B cell (primary cell): ENCODE measurements at regions not wholly inside any gene's neighbourhood (a gene's known extent, or its start where the extent isn't known, plus 50 kb on each side); places are given as distances from the start of the nearest gene placed in this dataset.

ENCODE experiments used
- ATAC-seq: fragments of 200-7000 bp; cut with Tn5 transposase; one replicate; pipeline ENCODE4 v1.10.0; 2021; ENCODE audit warnings: low read depth, mild to moderate bottlenecking, moderate number of reproducible peaks, moderate library complexity
- CTCF ChIA-PET: fragments of 350-600 bp; sonication (Branson Sonifier 250); formaldehyde crosslinking; loops from one replicate; lab custom pipeline; 2021; ENCODE audit warnings: antibody characterized with exemption, inconsistent platforms; lab: Charles Lee
- POLR2A ChIA-PET: fragments of 350-600 bp; sonication (Branson Sonifier 250); formaldehyde crosslinking; loops from one replicate; lab custom pipeline; 2021; ENCODE audit warnings: antibody characterized with exemption; lab: Charles Lee
- DNase-seq: peaks from one replicate; pipeline ENCODE4 v3.0.0; 2013
- H2AFZ ChIP-seq: 2 replicates; pipeline ENCODE4 v1.6.1; 2012; ENCODE audit warnings: mild to moderate bottlenecking, low read depth, low read length; ENCODE audit not compliant: insufficient read depth, poor library complexity, severe bottlenecking
- H3K27ac ChIP-seq, 2 donors: 1 replicate in 1 of 2; 2 replicates in 1 of 2; pipeline ENCODE4 v1.5.1; 2012 to 2013; ENCODE audit warnings: low read length in 2 of 2, mild to moderate bottlenecking in 2 of 2, moderate library complexity in 1 of 2
- H3K27me3 ChIP-seq, 4 experiments: fragments of 200-600 bp in 1 of 4; sonication (generic) in 1 of 4; replicated peaks in 1 of 4; 1 replicate in 2 of 4; 2 replicates in 2 of 4; pipeline versions ENCODE4 v1.6.1 to v1.7.0; 2013 to 2016; ENCODE audit warnings: low read length in 3 of 4, mild to moderate bottlenecking in 2 of 4, mixed read lengths in 1 of 4, moderate library complexity in 1 of 4; ENCODE audit not compliant: insufficient read depth in 4 of 4, control insufficient read depth in 3 of 4; ENCODE audit errors: control extremely low read depth in 1 of 4
- H3K36me3 ChIP-seq, 2 experiments: replicated peaks in 1 of 2; 1 replicate in 1 of 2; 2 replicates in 1 of 2; pipeline versions ENCODE4 v1.6.1 to v1.7.1; 2013; ENCODE audit warnings: low read length in 1 of 2; ENCODE audit not compliant: insufficient read depth in 2 of 2, control insufficient read depth in 1 of 2; ENCODE audit errors: control extremely low read depth in 1 of 2, extremely low read depth in 1 of 2
- H3K4me1 ChIP-seq, 2 donors: fragments of 200-600 bp in 1 of 2; sonication (generic) in 1 of 2; 1 replicate in 1 of 2; 2 replicates in 1 of 2; pipeline versions ENCODE4 v1.5.1 to v1.6.1; 2013 to 2017; ENCODE audit warnings: low read length in 2 of 2; ENCODE audit not compliant: control insufficient read depth in 2 of 2, insufficient read depth in 2 of 2
- H3K4me2 ChIP-seq: replicated peaks from 2 replicates; pipeline ENCODE3; 2012; ENCODE audit warnings: mild to moderate bottlenecking, low read depth, low read length; ENCODE audit not compliant: poor library complexity, severe bottlenecking
- H3K4me3 ChIP-seq, 5 experiments: fragments of 200-600 bp in 1 of 5; sonication (generic) in 1 of 5; 1 replicate in 3 of 5; 2 replicates in 2 of 5; pipeline versions ENCODE4 v1.5.1 to v1.7.0; 2011 to 2016; ENCODE audit warnings: low read length in 4 of 5, mild to moderate bottlenecking in 4 of 5, low read depth in 2 of 5, control low read depth in 1 of 5, moderate library complexity in 1 of 5; ENCODE audit not compliant: insufficient read depth in 1 of 5; ENCODE audit errors: control extremely low read depth in 1 of 5, extremely low read depth in 1 of 5
- H3K79me2 ChIP-seq: fragments of 200-600 bp; sonication (generic); one replicate; pipeline ENCODE4 v1.6.0; 2016; ENCODE audit warnings: low read length; ENCODE audit not compliant: control insufficient read depth, insufficient read depth
- H3K9ac ChIP-seq: fragments of 200-600 bp; sonication (generic); 2 replicates; pipeline ENCODE4 v1.6.1; 2017; ENCODE audit warnings: mild to moderate bottlenecking, low read length, moderate library complexity
- H3K9me3 ChIP-seq, 3 donors: one replicate each; pipeline versions ENCODE4 v1.6.1 to v1.7.1; 2013; ENCODE audit warnings: low read length in 2 of 3; ENCODE audit not compliant: control insufficient read depth in 2 of 3, insufficient read depth in 1 of 3; ENCODE audit errors: control extremely low read depth in 1 of 3
- H4K20me1 ChIP-seq: 2 replicates; pipeline ENCODE4 v1.6.0; 2012; ENCODE audit warnings: mild to moderate bottlenecking, low read length; ENCODE audit not compliant: insufficient read depth, control insufficient read depth, poor library complexity, severe bottlenecking
- H3K27ac Mint-ChIP-seq: one replicate; pipeline ENCODE4 v1.8.0; 2021; ENCODE audit warnings: mixed read lengths
- H3K27me3 Mint-ChIP-seq: one replicate; pipeline ENCODE4 v1.8.0; 2021; ENCODE audit warnings: mixed read lengths
- H3K4me1 Mint-ChIP-seq: one replicate; pipeline ENCODE4 v1.8.0; 2021; ENCODE audit warnings: mixed read lengths
- H3K4me3 Mint-ChIP-seq: one replicate; pipeline ENCODE4 v1.8.0; 2021; ENCODE audit warnings: mixed read lengths
- H3K9me3 Mint-ChIP-seq: one replicate; pipeline ENCODE4 v1.8.0; 2022; ENCODE audit warnings: mixed read lengths; ENCODE audit not compliant: insufficient read depth
- EZH2 ChIP-seq: IDR thresholded peaks from 2 replicates; pipeline ENCODE4 v1.6.1; 2012; ENCODE audit warnings: borderline replicate concordance, low read depth, mild to moderate bottlenecking, moderate library complexity, low read length; ENCODE audit not compliant: insufficient read depth, poor library complexity, severe bottlenecking
- WGBS: methylation state at CpG from one replicate; pipeline ENCODE4 v1.1.5; 2013; ENCODE audit warnings: missing lambda C conversion rate; ENCODE audit not compliant: insufficient coverage; 5-methylcytosine and 5-hydroxymethylcytosine counted together
- intact Hi-C: fragments of 100-400 bp; cut with micrococcal nuclease; formaldehyde crosslinking; loops from one replicate; pipeline ENCODE4 v1.10.0; 2022
- TF ChIP-seq, protein P1 (sequence below): fragments of 200-600 bp; IDR thresholded peaks from one replicate; pipeline ENCODE4 v1.8.0; 2022; ENCODE audit warnings: antibody characterized with exemption, mild to moderate bottlenecking

DNA sequence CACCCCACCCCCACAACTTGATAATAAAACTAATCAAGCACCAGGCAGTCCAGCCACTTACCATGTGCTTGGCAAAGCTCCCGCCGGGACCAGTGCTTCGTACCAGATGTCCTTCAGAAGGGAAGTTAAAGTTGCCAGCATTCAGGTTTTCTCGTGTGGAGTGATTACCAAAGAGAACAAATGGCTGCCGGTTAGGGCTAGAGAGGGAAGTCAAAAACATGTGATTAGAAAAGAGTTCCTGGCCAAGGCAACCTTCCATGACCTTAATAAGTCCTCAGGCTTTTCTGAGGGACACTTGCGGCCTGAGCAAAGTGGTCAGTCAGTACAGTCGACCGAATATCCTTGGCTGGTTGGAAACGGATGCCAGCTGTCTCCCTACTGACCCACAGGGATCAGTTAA is 67.0 kb downstream of the DNAAF9 start:
- Histone ChIP-seq H3K9ac (no peak overlapping the region), H4K20me1 (no peaks in the 10 kb centered on the region), H3K27me3 (peaks cover 0 to 2% (median 0%) of the 10 kb centered on the region in 4 experiments), H3K27ac (no peak overlapping the region), H3K79me2 (no peaks in the 10 kb centered on the region), H3K9me3 (no peaks in the 10 kb centered on the region), H3K4me1 (no peaks in the 10 kb centered on the region), H3K36me3 (peaks cover 1 to 3% of the 10 kb centered on the region in 2 experiments), H2AFZ (no peak overlapping the region), H3K4me2 (no peak overlapping the region), H3K4me3 (no peak overlapping the region)
- POLR2A ChIA-PET, result no interaction called here
- Mint-ChIP-seq H3K9me3 (no peaks in the 10 kb centered on the region), H3K27me3 (no peaks in the 10 kb centered on the region), H3K4me1 (no peaks in the 10 kb centered on the region), H3K27ac (no peak overlapping the region), H3K4me3 (no peak overlapping the region)
- DNase-seq (no peak), ATAC-seq (no peak)
- WGBS, result 78% methylated on average over 5 of the region's 9 CpGs
- intact Hi-C loops, result no loop called here
- TF ChIP-seq, protein P1, sequence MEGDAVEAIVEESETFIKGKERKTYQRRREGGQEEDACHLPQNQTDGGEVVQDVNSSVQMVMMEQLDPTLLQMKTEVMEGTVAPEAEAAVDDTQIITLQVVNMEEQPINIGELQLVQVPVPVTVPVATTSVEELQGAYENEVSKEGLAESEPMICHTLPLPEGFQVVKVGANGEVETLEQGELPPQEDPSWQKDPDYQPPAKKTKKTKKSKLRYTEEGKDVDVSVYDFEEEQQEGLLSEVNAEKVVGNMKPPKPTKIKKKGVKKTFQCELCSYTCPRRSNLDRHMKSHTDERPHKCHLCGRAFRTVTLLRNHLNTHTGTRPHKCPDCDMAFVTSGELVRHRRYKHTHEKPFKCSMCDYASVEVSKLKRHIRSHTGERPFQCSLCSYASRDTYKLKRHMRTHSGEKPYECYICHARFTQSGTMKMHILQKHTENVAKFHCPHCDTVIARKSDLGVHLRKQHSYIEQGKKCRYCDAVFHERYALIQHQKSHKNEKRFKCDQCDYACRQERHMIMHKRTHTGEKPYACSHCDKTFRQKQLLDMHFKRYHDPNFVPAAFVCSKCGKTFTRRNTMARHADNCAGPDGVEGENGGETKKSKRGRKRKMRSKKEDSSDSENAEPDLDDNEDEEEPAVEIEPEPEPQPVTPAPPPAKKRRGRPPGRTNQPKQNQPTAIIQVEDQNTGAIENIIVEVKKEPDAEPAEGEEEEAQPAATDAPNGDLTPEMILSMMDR, result no peak
- no peak for TF ChIP-seq EZH2
- CTCF ChIA-PET, result no interaction called here

DNA sequence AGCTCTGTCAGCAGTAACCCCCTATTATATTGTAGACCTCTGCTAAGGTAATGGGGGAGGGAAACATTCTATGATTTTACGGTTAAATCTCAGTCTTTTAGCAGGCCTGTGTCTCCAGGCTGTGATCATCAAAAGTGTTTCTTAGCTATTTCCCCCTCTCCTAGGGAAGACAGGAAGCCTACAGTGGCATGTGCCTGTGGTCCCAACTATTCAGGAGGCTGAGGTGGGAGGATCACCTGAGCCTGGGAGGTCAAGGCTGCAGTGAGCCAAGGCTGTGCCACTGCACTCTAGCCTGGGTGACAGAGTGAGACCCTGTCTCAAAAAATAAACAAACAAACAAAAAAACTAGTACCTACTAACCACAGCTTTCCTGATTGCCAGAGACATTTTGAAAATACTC is 67.9 kb downstream of the DNAAF9 start:
- no peak for DNase-seq
- Mint-ChIP-seq H3K9me3 (no peaks in the 10 kb centered on the region), H3K4me1 (no peaks in the 10 kb centered on the region), H3K4me3 (no peak overlapping the region), H3K27ac (no peak overlapping the region), H3K27me3 (no peaks in the 10 kb centered on the region)
- Histone ChIP-seq H3K36me3 (peaks cover 1 to 3% of the 10 kb centered on the region in 2 experiments), H3K9me3 (no peaks in the 10 kb centered on the region), H3K4me1 (no peaks in the 10 kb centered on the region), H3K9ac (no peak overlapping the region), H3K27me3 (no peaks in the 10 kb centered on the region), H3K4me3 (no peak overlapping the region), H2AFZ (no peak overlapping the region), H3K27ac (no peak overlapping the region), H3K79me2 (no peaks in the 10 kb centered on the region), H3K4me2 (no peak overlapping the region), H4K20me1 (no peaks in the 10 kb centered on the region)
- intact Hi-C loops, result no loop called here
- ChIA-PET CTCF (no interaction called here), POLR2A (no interaction called here)
- no peak for TF ChIP-seq EZH2
- TF ChIP-seq, protein P1, result no peak
- ATAC-seq, result no peak
- WGBS, result no CpG with 5 or more reads among the region's 1 CpG
